GM23248 (cell line): ENCODE measurements at regions not wholly inside any gene's neighbourhood (a gene's known extent, or its start where the extent isn't known, plus 50 kb on each side); places are given as distances from the start of the nearest gene placed in this dataset.

Experiments used
- DNase-seq: peaks from one replicate; pipeline ENCODE4 v3.0.0-alpha.2; 2015
- H2AFZ ChIP-seq: fragments of 200-600 bp; sonication (generic); 2 replicates; pipeline ENCODE4 v1.6.1; 2016; ENCODE audit warnings: antibody characterized with exemption
- H3F3A ChIP-seq: fragments of 200-600 bp; sonication (generic); 2 replicates; pipeline ENCODE4 v1.6.1; 2016; ENCODE audit warnings: mild to moderate bottlenecking, antibody characterized with exemption, mixed run types; ENCODE audit not compliant: insufficient read depth
- H3K27ac ChIP-seq: fragments of 200-600 bp; sonication (generic); 2 replicates; pipeline ENCODE4 v1.5.1; 2016; ENCODE audit warnings: mild to moderate bottlenecking
- H3K27me3 ChIP-seq: fragments of 200-600 bp; sonication (generic); replicated peaks from 2 replicates; pipeline ENCODE4 v1.6.1; 2016; ENCODE audit warnings: mild to moderate bottlenecking; ENCODE audit not compliant: insufficient read depth
- H3K36me3 ChIP-seq: fragments of 200-600 bp; sonication (generic); 2 replicates; pipeline ENCODE4 v1.6.1; 2016; ENCODE audit warnings: low read depth, mild to moderate bottlenecking
- H3K4me1 ChIP-seq: fragments of 200-600 bp; sonication (generic); 2 replicates; pipeline ENCODE4 v1.6.1; 2016; ENCODE audit warnings: mild to moderate bottlenecking; ENCODE audit not compliant: insufficient read depth
- H3K4me2 ChIP-seq: fragments of 200-600 bp; sonication (generic); one replicate; pipeline ENCODE4 v1.6.1; 2016; ENCODE audit warnings: mild to moderate bottlenecking; ENCODE audit not compliant: unreplicated experiment
- H3K4me3 ChIP-seq: fragments of 200-600 bp; sonication (generic); 2 replicates; pipeline ENCODE4 v1.5.1; 2016; ENCODE audit warnings: mild to moderate bottlenecking
- H3K79me2 ChIP-seq: fragments of 200-600 bp; sonication (generic); 2 replicates; pipeline ENCODE4 v1.6.1; 2016; ENCODE audit warnings: mild to moderate bottlenecking; ENCODE audit not compliant: insufficient read depth
- H3K9ac ChIP-seq: fragments of 200-600 bp; sonication (generic); 2 replicates; pipeline ENCODE4 v1.6.1; 2016; ENCODE audit warnings: mild to moderate bottlenecking
- H3K9me2 ChIP-seq: fragments of 200-600 bp; sonication (generic); 2 replicates; pipeline ENCODE4 v1.6.1; 2016; ENCODE audit warnings: mixed run types, mild to moderate bottlenecking, moderate library complexity; ENCODE audit not compliant: insufficient read depth
- H3K9me3 ChIP-seq: fragments of 200-600 bp; sonication (generic); one replicate; pipeline ENCODE4 v1.6.1; 2017; ENCODE audit warnings: low read depth
- H4K20me1 ChIP-seq: fragments of 200-600 bp; sonication (generic); 2 replicates; pipeline ENCODE4 v1.6.0; 2016; ENCODE audit not compliant: insufficient read depth
- EZH2 ChIP-seq: fragments of 200-600 bp; sonication (generic); IDR thresholded peaks from 2 replicates; pipeline ENCODE4 v1.6.1; 2018; ENCODE audit warnings: antibody characterized with exemption, mild to moderate bottlenecking; ENCODE audit not compliant: insufficient read depth, poor library complexity, severe bottlenecking
- EZH2phosphoT487 ChIP-seq: fragments of 200-600 bp; sonication (generic); IDR thresholded peaks from 2 replicates; pipeline ENCODE4 v1.6.1; 2018; ENCODE audit warnings: antibody characterized with exemption, moderate library complexity, mild to moderate bottlenecking, low read depth; ENCODE audit not compliant: insufficient read depth
- WGBS, 2 experiments: methylation state at CpG; one replicate each; pipeline ENCODE4 v1.1.6; 2015 to 2017; ENCODE audit warnings: low lambda C conversion rate in 2 of 2, low coverage in 1 of 2; ENCODE audit errors: missing lambda C conversion rate in 2 of 2; 5-methylcytosine and 5-hydroxymethylcytosine counted together
- in situ Hi-C: fragments of 300-500 bp; cut with MboI; formaldehyde crosslinking; loops from 2 replicates; pipeline ENCODE4 v1.15.0; 2020

DNA sequence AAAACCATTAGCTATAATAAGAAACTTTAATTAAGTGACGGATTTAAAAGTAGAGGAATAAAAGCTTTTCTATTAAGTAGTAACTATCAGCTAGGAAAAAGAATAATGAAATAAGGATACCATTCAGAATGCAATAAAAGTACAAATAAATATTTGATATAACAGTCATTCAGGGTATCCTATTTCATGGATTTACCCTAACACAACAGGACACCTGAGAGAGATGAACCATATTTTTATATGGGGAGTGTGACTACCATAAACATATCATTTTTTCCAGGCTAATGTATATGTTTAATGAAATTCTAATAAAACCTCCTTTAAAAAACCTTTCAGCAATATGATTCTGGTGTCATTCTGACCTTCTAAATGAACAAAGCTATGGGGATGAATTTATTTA is 393.8 kb downstream of the SNAPC1 start:
- Histone ChIP-seq H3K9me3 (no peaks in the 10 kb centered on the region), H3K4me3 (no peak overlapping the region), H3K79me2 (no peaks in the 10 kb centered on the region), H3K4me2 (no peak overlapping the region), H4K20me1 (no peaks in the 10 kb centered on the region), H3K9me2 (no peaks in the 10 kb centered on the region), H3K36me3 (no peaks in the 10 kb centered on the region), H3K27me3 (peaks cover 16% of the 10 kb centered on the region; the same call in 1 of the 2 replicates), H3K9ac (no peak overlapping the region), H3K4me1 (no peaks in the 10 kb centered on the region), H2AFZ (no peak overlapping the region), H3F3A (no peaks in the 10 kb centered on the region), H3K27ac (no peak overlapping the region)
- DNase-seq: no peak
- 60 to 69% methylated on average over 1 of the region's 1 CpG for WGBS, 2 experiments
- in situ Hi-C loops: no loop called here
- TF ChIP-seq EZH2phosphoT487 (no peak), EZH2 (no peak)

DNA sequence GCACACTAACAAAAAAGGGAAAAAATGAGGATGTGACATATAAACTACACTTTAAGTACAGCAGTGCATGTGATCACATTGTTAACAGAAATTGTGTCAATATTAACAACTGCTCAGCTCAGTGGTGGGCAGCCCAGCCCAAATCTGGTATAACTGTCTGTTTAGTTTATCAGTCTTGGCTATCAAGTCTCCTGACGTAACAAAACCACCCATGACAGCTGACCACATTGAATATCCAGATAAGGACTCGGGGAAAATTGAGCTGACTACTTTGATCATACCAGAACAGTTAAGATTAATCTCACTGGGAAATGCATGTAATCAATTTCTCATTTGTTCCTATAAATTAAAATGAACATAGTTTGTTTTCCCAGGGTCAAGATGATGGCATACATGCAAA is 396.6 kb downstream of the SNAPC1 start:
- Histone ChIP-seq H3K4me1 (no peaks in the 10 kb centered on the region), H3K27me3 (peaks cover 10% of the 10 kb centered on the region; the same call in 1 of the 2 replicates), H3K27ac (no peak overlapping the region), H3K36me3 (no peaks in the 10 kb centered on the region), H4K20me1 (no peaks in the 10 kb centered on the region), H3F3A (no peaks in the 10 kb centered on the region), H3K9me3 (no peaks in the 10 kb centered on the region), H3K4me3 (no peak overlapping the region), H3K9me2 (no peaks in the 10 kb centered on the region), H3K4me2 (no peak overlapping the region), H3K79me2 (no peaks in the 10 kb centered on the region), H2AFZ (no peak overlapping the region), H3K9ac (no peak overlapping the region)
- TF ChIP-seq EZH2phosphoT487 (no peak), EZH2 (no peak)
- no peak for DNase-seq
- WGBS, 2 experiments: 30 to 44% methylated on average over 2 of the region's 2 CpGs
- in situ Hi-C loops: no loop called here

DNA sequence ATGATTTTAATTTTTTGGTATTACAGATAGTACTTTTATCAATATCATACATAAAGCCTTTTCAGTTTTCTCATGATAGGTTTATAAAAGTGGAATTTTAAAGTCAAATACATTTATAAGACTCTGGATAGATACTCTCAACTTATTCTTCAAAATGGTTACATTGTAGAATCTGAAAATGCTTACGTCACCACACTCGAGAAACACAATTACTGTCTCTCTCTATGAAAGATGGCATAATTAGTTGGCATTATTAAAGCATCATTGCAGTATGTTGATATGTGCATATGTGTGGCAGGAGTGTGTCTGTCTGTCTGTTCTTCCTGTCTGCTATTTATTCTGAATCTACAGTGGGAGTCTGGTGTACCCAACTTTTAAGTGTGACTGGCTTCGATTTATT is 397.1 kb downstream of the SNAPC1 start:
- in situ Hi-C loops: no loop called here
- Histone ChIP-seq H3K27ac (no peak overlapping the region), H3K4me1 (no peaks in the 10 kb centered on the region), H3K9me2 (no peaks in the 10 kb centered on the region), H3F3A (no peaks in the 10 kb centered on the region), H3K27me3 (peaks cover 15% of the 10 kb centered on the region; the same call in 1 of the 2 replicates), H3K4me3 (no peak overlapping the region), H3K36me3 (no peaks in the 10 kb centered on the region), H3K9me3 (no peaks in the 10 kb centered on the region), H2AFZ (no peak overlapping the region), H3K79me2 (no peaks in the 10 kb centered on the region), H3K4me2 (no peak overlapping the region), H4K20me1 (no peaks in the 10 kb centered on the region), H3K9ac (no peak overlapping the region)
- DNase-seq: no peak
- WGBS, 2 experiments: 65 to 81% methylated on average over 3 of the region's 3 CpGs
- TF ChIP-seq EZH2: no peak
- TF ChIP-seq EZH2phosphoT487: no peak

DNA sequence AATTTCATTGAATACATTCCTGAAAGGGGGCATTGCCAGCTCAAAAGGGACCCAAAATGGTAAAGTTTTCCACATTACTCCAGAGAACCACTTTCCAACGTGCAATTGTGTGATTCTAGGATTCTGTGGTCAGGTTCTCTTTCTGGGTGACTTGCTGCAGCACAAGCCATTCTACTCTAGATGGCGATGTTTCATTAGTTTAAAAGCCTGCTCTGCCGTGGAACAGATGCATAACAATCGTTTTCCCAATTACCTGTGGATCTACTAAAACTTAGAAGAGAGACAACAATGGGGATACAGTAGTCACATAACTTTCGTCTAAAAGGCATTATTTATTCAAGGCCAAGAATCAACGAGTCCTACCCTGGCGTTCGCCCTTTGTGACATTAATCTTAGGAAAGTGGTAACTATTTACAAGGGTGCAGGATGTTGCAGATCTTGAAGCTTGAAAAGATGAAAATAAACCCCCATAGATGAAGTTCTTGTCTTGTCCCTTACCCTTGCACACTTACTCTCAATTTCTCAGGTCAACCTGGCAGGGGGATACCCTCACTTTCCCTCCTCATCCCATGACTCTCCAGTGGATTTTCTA is 400.9 kb downstream of the SNAPC1 start:
- Histone ChIP-seq H2AFZ (no peak overlapping the region), H3K4me1 (no peaks in the 10 kb centered on the region), H3K9me2 (no peaks in the 10 kb centered on the region), H3K36me3 (no peaks in the 10 kb centered on the region), H3K9ac (no peak overlapping the region), H3K9me3 (no peaks in the 10 kb centered on the region), H3K79me2 (no peaks in the 10 kb centered on the region), H3K4me3 (no peak overlapping the region), H4K20me1 (no peaks in the 10 kb centered on the region), H3K4me2 (no peak overlapping the region), H3K27ac (no peak overlapping the region), H3F3A (no peaks in the 10 kb centered on the region), H3K27me3 (peaks cover 23% of the 10 kb centered on the region; the same call in 1 of the 2 replicates)
- in situ Hi-C loops: loop anchor here (10.0 kb wide), 1 partner anchor 1112 kb away; no protein-coding TSS in a partner anchor
- WGBS, 2 experiments: 7% methylated on average over 8 of the region's 8 CpGs
- peak; percentile 71 for DNase-seq
- no peak for TF ChIP-seq EZH2phosphoT487
- TF ChIP-seq EZH2: no peak
